ENCODE measurements at regions not wholly inside any gene's neighbourhood (a gene's known extent, or its start where the extent isn't known, plus 50 kb on each side); places are given as distances from the start of the nearest gene placed in this dataset.

- in situ Hi-C loops (cut with HindIII; ENCODE audit: low sequenced_read_pairs) = no loop called here
Measured at GRCh38 chr1:219405531-219406331, 207.2 kb downstream of the ZC3H11B start.

GRCh38 chr1:219404629-219405028 is 208.3 kb downstream of the ZC3H11B start:
- in situ Hi-C loops (cut with HindIII; ENCODE audit: low sequenced_read_pairs) = no loop called here

- in situ Hi-C loops (cut with HindIII; ENCODE audit: low sequenced_read_pairs) = no loop called here
Measured at GRCh38 chr1:219402925-219403324, 210.0 kb downstream of the ZC3H11B start.

- in situ Hi-C loops (cut with HindIII; ENCODE audit: low sequenced_read_pairs) = no loop called here
Measured at GRCh38 chr1:219401724-219402625, 210.9 kb downstream of the ZC3H11B start.

GRCh38 chr1:219399446-219399845 is 213.5 kb downstream of the ZC3H11B start:
- in situ Hi-C loops (cut with HindIII; ENCODE audit: low sequenced_read_pairs) = no loop called here

GRCh38 chr1:219398815-219399396 is 214.0 kb downstream of the ZC3H11B start:
- in situ Hi-C loops (cut with HindIII; ENCODE audit: low sequenced_read_pairs) = no loop called here

GRCh38 chr1:219397511-219397910 is 215.4 kb downstream of the ZC3H11B start:
- in situ Hi-C loops (cut with HindIII; ENCODE audit: low sequenced_read_pairs) = no loop called here

- in situ Hi-C loops (cut with HindIII; ENCODE audit: low sequenced_read_pairs) = no loop called here
Measured at GRCh38 chr1:219391297-219391696, 217.6 kb downstream of the LYPLAL1 start.

GRCh38 chr1:219387211-219387610 is 213.5 kb downstream of the LYPLAL1 start:
- in situ Hi-C loops (cut with HindIII; ENCODE audit: low sequenced_read_pairs) = loop anchor here (10.0 kb wide), 1 partner anchor 182 kb away; no protein-coding TSS in a partner anchor

- in situ Hi-C loops (cut with HindIII; ENCODE audit: low sequenced_read_pairs) = loop anchor here (10.0 kb wide), 1 partner anchor 181 kb away; no protein-coding TSS in a partner anchor
Measured at GRCh38 chr1:219385787-219386427, 212.2 kb downstream of the LYPLAL1 start.

GRCh38 chr1:219383281-219383680 is 209.6 kb downstream of the LYPLAL1 start:
- in situ Hi-C loops (cut with HindIII; ENCODE audit: low sequenced_read_pairs) = loop anchor here (10.0 kb wide), 1 partner anchor 178 kb away; no protein-coding TSS in a partner anchor

- in situ Hi-C loops (cut with HindIII; ENCODE audit: low sequenced_read_pairs) = loop anchor here (10.0 kb wide), 1 partner anchor 177 kb away; no protein-coding TSS in a partner anchor
Measured at GRCh38 chr1:219381396-219381795, 207.7 kb downstream of the LYPLAL1 start.

GRCh38 chr1:219380463-219380862 is 206.8 kb downstream of the LYPLAL1 start:
- in situ Hi-C loops (cut with HindIII; ENCODE audit: low sequenced_read_pairs) = loop anchor here (10.0 kb wide), 1 partner anchor 176 kb away; no protein-coding TSS in a partner anchor

- in situ Hi-C loops (cut with HindIII; ENCODE audit: low sequenced_read_pairs) = loop anchor here (10.0 kb wide), 1 partner anchor 175 kb away; no protein-coding TSS in a partner anchor
Measured at GRCh38 chr1:219379691-219380090, 206.0 kb downstream of the LYPLAL1 start.

- in situ Hi-C loops (cut with HindIII; ENCODE audit: low sequenced_read_pairs) = no loop called here
Measured at GRCh38 chr1:219374636-219375035, 201.0 kb downstream of the LYPLAL1 start.

GRCh38 chr1:219374046-219374566 is 200.4 kb downstream of the LYPLAL1 start:
- in situ Hi-C loops (cut with HindIII; ENCODE audit: low sequenced_read_pairs) = no loop called here

GRCh38 chr1:219373616-219373935 is 199.9 kb downstream of the LYPLAL1 start:
- in situ Hi-C loops (cut with HindIII; ENCODE audit: low sequenced_read_pairs) = no loop called here

- in situ Hi-C loops (cut with HindIII; ENCODE audit: low sequenced_read_pairs) = no loop called here
Measured at GRCh38 chr1:219372916-219373615, 199.4 kb downstream of the LYPLAL1 start.

- in situ Hi-C loops (cut with HindIII; ENCODE audit: low sequenced_read_pairs) = no loop called here
Measured at GRCh38 chr1:219371471-219371870, 197.8 kb downstream of the LYPLAL1 start.

GRCh38 chr1:219367496-219367895 is 193.8 kb downstream of the LYPLAL1 start:
- in situ Hi-C loops (cut with HindIII; ENCODE audit: low sequenced_read_pairs) = no loop called here

Measured in endothelial cell of hepatic sinusoid (primary cell).